HG03571 (cell line): ENCODE measurements at regions not wholly inside any gene's neighbourhood (a gene's known extent, or its start where the extent isn't known, plus 50 kb on each side); places are given as distances from the start of the nearest gene placed in this dataset.

ENCODE experiments used
- ATAC-seq: cut with Tn5 transposase; IDR thresholded peaks from one replicate; pipeline ENCODE4 v1.9.1; 2021; ENCODE audit not compliant: unreplicated experiment

- no peak for ATAC-seq
Measured at GRCh38 chrX:9312922-9313867, 151.7 kb upstream of the TBL1X start.

- no peak for ATAC-seq
Measured at GRCh38 chrX:9315086-9315485, 149.8 kb upstream of the TBL1X start.

- no peak for ATAC-seq
Measured at GRCh38 chrX:9316096-9316495, 148.8 kb upstream of the TBL1X start.

GRCh38 chrX:9317176-9317575, 147.7 kb upstream of the TBL1X start:
- no peak for ATAC-seq

GRCh38 chrX:9318213-9318612, 146.6 kb upstream of the TBL1X start:
- ATAC-seq = no peak

- ATAC-seq = no peak
Measured at GRCh38 chrX:9318766-9319165, 146.1 kb upstream of the TBL1X start.

- ATAC-seq = no peak
Measured at GRCh38 chrX:9320940-9321339, 143.9 kb upstream of the TBL1X start.

GRCh38 chrX:9324676-9325075, 140.2 kb upstream of the TBL1X start:
- ATAC-seq = no peak

GRCh38 chrX:9326369-9326768, 138.5 kb upstream of the TBL1X start:
- no peak for ATAC-seq

- no peak for ATAC-seq
Measured at GRCh38 chrX:9327086-9327746, 137.6 kb upstream of the TBL1X start.

- no peak for ATAC-seq
Measured at GRCh38 chrX:9327747-9328145, 137.1 kb upstream of the TBL1X start.

GRCh38 chrX:9329056-9329455, 135.8 kb upstream of the TBL1X start:
- ATAC-seq = no peak

GRCh38 chrX:9330249-9330982, 134.4 kb upstream of the TBL1X start:
- ATAC-seq = no peak

GRCh38 chrX:9333873-9334560, 130.8 kb upstream of the TBL1X start:
- no peak for ATAC-seq

GRCh38 chrX:9335251-9335650, 129.6 kb upstream of the TBL1X start:
- ATAC-seq = no peak

GRCh38 chrX:9336456-9336855, 128.4 kb upstream of the TBL1X start:
- ATAC-seq = no peak

GRCh38 chrX:9337046-9337445, 127.8 kb upstream of the TBL1X start:
- no peak for ATAC-seq

- no peak for ATAC-seq
Measured at GRCh38 chrX:9338986-9339385, 125.9 kb upstream of the TBL1X start.

- ATAC-seq = no peak
Measured at GRCh38 chrX:9339603-9340491, 125.0 kb upstream of the TBL1X start.
